NT2/D1 (cell line): ENCODE measurements at regions not wholly inside any gene's neighbourhood (a gene's known extent, or its start where the extent isn't known, plus 50 kb on each side); places are given as distances from the start of the nearest gene placed in this dataset.

ENCODE experiments used
- SUZ12 ChIP-seq: IDR thresholded peaks from 2 replicates; pipeline ENCODE4 v1.6.1; 2011; ENCODE audit not compliant: insufficient read length, insufficient read depth; ENCODE audit errors: extremely low read depth
- YY1 ChIP-seq: IDR thresholded peaks from 2 replicates; pipeline ENCODE4 v1.6.1; 2011; ENCODE audit not compliant: insufficient read length, insufficient read depth
- ZNF274 ChIP-seq: IDR thresholded peaks from 2 replicates; pipeline ENCODE4 v1.6.1; 2011; ENCODE audit warnings: mild to moderate bottlenecking, low read depth, low read length

- TF ChIP-seq YY1 (no peak), ZNF274 (no peak), SUZ12 (no peak)
Measured at GRCh38 chr15:69658411-69658945, 205.9 kb downstream of the RPLP1 start.
